HEK293 (cell line): ENCODE measurements at regions not wholly inside any gene's neighbourhood (a gene's known extent, or its start where the extent isn't known, plus 50 kb on each side); places are given as distances from the start of the nearest gene placed in this dataset.

Source experiments
- YY1 ChIP-seq: fragments of 450-650 bp; formaldehyde crosslinking; IDR thresholded peaks from 2 replicates; pipeline ENCODE4 v1.5.1; 2018; ENCODE audit warnings: missing biosample characterization, missing genetic modification characterization
- ZNF274 ChIP-seq, 2 experiments: fragments of 200-500 bp in 1 of 2; fragments of 450-650 bp in 1 of 2; sonication (Bioruptor generic) in 1 of 2; formaldehyde crosslinking in 1 of 2; IDR thresholded peaks; 2 replicates each; pipeline versions ENCODE4 v1.5.1 to v1.6.1; 2014 to 2016; ENCODE audit warnings: borderline replicate concordance in 1 of 2, inconsistent platforms in 1 of 2, low read length in 1 of 2, missing biosample characterization in 1 of 2, missing genetic modification characterization in 1 of 2
- ZNF670 ChIP-seq: fragments of 450-650 bp; formaldehyde crosslinking; IDR thresholded peaks from 2 replicates; pipeline ENCODE4 v1.5.1; 2016; ENCODE audit warnings: missing biosample characterization, missing genetic modification characterization, low read depth
- TF ChIP-seq, protein P1 (sequence below): fragments of 450-650 bp; formaldehyde crosslinking; IDR thresholded peaks from 2 replicates; pipeline ENCODE4 v1.5.1; 2016; ENCODE audit warnings: missing biosample characterization, missing genetic modification characterization
- TF ChIP-seq, protein P2 (sequence below): fragments of 450-650 bp; formaldehyde crosslinking; IDR thresholded peaks from 2 replicates; pipeline ENCODE4 v1.5.1; 2016; ENCODE audit warnings: missing biosample characterization, missing genetic modification characterization
- TF ChIP-seq, protein P3 (sequence below): fragments of 450-650 bp; formaldehyde crosslinking; IDR thresholded peaks from 2 replicates; pipeline ENCODE4 v1.5.1; 2016; ENCODE audit warnings: missing biosample characterization, missing genetic modification characterization, borderline replicate concordance
- TF ChIP-seq, protein P4 (sequence below): fragments of 450-650 bp; formaldehyde crosslinking; IDR thresholded peaks from 2 replicates; pipeline ENCODE4 v1.5.1; 2017; ENCODE audit warnings: missing biosample characterization, missing genetic modification characterization

DNA sequence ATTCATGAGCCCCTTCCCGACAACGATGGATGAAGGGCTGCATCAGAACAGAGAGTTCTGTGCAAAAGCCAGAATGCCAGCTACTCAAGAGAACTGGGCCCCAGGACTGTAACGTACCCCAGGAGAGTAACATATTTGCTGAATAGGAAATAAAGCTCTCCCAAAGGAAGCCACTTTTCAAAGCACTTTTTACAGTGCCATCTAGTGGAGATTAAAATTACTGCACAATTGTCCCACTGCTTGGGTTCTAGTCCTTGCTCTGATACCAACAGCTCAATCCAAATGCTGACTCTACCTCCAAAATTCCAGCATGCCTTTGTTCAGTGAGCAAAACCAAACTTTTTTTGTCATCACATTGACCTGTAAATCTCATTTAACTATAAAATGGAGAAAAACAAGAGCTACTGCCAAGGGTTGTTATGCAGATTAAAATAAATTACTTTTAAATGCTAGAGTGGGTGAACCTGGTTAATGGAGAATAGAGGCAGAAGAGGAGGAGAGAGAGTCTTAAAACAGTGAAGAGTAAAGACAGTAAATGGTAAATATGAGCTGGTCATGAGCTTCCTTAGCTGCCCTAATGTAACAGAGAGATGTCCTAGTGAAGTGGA lies 87.6 kb upstream of the FSHB start:
- TF ChIP-seq, protein P1, sequence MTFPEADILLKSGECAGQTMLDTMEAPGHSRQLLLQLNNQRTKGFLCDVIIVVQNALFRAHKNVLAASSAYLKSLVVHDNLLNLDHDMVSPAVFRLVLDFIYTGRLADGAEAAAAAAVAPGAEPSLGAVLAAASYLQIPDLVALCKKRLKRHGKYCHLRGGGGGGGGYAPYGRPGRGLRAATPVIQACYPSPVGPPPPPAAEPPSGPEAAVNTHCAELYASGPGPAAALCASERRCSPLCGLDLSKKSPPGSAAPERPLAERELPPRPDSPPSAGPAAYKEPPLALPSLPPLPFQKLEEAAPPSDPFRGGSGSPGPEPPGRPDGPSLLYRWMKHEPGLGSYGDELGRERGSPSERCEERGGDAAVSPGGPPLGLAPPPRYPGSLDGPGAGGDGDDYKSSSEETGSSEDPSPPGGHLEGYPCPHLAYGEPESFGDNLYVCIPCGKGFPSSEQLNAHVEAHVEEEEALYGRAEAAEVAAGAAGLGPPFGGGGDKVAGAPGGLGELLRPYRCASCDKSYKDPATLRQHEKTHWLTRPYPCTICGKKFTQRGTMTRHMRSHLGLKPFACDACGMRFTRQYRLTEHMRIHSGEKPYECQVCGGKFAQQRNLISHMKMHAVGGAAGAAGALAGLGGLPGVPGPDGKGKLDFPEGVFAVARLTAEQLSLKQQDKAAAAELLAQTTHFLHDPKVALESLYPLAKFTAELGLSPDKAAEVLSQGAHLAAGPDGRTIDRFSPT (tag by site-specific recombination), result no peak
- TF ChIP-seq, protein P2, sequence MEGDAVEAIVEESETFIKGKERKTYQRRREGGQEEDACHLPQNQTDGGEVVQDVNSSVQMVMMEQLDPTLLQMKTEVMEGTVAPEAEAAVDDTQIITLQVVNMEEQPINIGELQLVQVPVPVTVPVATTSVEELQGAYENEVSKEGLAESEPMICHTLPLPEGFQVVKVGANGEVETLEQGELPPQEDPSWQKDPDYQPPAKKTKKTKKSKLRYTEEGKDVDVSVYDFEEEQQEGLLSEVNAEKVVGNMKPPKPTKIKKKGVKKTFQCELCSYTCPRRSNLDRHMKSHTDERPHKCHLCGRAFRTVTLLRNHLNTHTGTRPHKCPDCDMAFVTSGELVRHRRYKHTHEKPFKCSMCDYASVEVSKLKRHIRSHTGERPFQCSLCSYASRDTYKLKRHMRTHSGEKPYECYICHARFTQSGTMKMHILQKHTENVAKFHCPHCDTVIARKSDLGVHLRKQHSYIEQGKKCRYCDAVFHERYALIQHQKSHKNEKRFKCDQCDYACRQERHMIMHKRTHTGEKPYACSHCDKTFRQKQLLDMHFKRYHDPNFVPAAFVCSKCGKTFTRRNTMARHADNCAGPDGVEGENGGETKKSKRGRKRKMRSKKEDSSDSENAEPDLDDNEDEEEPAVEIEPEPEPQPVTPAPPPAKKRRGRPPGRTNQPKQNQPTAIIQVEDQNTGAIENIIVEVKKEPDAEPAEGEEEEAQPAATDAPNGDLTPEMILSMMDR, result no peak
- TF ChIP-seq ZNF670 (no peak), ZNF274 (IDR thresholded peaks at IDR 0.05; ENCODE audit: low read length) (no peak), ZNF274 (tag by site-specific recombination; IDR thresholded peaks at IDR 0.05; ENCODE audit: borderline replicate concordance) (no peak), YY1 (no peak)
- TF ChIP-seq, protein P3, sequence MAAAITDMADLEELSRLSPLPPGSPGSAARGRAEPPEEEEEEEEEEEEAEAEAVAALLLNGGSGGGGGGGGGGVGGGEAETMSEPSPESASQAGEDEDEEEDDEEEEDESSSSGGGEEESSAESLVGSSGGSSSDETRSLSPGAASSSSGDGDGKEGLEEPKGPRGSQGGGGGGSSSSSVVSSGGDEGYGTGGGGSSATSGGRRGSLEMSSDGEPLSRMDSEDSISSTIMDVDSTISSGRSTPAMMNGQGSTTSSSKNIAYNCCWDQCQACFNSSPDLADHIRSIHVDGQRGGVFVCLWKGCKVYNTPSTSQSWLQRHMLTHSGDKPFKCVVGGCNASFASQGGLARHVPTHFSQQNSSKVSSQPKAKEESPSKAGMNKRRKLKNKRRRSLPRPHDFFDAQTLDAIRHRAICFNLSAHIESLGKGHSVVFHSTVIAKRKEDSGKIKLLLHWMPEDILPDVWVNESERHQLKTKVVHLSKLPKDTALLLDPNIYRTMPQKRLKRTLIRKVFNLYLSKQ, result no peak
- TF ChIP-seq, protein P4, sequence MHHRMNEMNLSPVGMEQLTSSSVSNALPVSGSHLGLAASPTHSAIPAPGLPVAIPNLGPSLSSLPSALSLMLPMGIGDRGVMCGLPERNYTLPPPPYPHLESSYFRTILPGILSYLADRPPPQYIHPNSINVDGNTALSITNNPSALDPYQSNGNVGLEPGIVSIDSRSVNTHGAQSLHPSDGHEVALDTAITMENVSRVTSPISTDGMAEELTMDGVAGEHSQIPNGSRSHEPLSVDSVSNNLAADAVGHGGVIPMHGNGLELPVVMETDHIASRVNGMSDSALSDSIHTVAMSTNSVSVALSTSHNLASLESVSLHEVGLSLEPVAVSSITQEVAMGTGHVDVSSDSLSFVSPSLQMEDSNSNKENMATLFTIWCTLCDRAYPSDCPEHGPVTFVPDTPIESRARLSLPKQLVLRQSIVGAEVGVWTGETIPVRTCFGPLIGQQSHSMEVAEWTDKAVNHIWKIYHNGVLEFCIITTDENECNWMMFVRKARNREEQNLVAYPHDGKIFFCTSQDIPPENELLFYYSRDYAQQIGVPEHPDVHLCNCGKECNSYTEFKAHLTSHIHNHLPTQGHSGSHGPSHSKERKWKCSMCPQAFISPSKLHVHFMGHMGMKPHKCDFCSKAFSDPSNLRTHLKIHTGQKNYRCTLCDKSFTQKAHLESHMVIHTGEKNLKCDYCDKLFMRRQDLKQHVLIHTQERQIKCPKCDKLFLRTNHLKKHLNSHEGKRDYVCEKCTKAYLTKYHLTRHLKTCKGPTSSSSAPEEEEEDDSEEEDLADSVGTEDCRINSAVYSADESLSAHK (tag by site-specific recombination), result no peak
